ENCODE measurements at regions not wholly inside any gene's neighbourhood (a gene's known extent, or its start where the extent isn't known, plus 50 kb on each side); places are given as distances from the start of the nearest gene placed in this dataset.

DNA sequence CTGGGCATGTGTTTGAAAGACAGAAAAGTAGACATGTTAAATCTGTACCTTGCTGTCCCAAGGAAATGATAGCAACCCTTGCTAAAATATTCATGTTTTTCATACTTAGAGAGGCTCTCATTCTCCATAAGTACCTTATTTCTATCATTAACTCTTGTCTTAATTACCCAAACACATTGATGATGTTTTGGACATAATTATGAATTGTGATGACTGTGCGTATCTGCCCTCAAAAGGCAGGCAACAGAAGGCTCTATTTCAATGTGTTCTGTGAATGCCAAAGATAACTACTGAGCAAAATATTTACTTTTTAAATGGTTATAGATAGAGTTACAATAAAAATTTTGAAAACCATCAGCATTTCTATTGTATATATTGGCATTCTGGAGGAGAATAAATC lies 1263.8 kb downstream of the ZPLD1 start:
- no peak for TF ChIP-seq POLR2AphosphoS5 (IDR thresholded peaks at IDR 0.05; ENCODE audit: insufficient read depth in 1 of 2, low read depth in 1 of 2)
- TF ChIP-seq, protein P1, sequence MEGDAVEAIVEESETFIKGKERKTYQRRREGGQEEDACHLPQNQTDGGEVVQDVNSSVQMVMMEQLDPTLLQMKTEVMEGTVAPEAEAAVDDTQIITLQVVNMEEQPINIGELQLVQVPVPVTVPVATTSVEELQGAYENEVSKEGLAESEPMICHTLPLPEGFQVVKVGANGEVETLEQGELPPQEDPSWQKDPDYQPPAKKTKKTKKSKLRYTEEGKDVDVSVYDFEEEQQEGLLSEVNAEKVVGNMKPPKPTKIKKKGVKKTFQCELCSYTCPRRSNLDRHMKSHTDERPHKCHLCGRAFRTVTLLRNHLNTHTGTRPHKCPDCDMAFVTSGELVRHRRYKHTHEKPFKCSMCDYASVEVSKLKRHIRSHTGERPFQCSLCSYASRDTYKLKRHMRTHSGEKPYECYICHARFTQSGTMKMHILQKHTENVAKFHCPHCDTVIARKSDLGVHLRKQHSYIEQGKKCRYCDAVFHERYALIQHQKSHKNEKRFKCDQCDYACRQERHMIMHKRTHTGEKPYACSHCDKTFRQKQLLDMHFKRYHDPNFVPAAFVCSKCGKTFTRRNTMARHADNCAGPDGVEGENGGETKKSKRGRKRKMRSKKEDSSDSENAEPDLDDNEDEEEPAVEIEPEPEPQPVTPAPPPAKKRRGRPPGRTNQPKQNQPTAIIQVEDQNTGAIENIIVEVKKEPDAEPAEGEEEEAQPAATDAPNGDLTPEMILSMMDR (IDR thresholded peaks at IDR 0.05), result no peak
- no peak for TF ChIP-seq POLR2A (IDR thresholded peaks at IDR 0.05)
- H3K4me3 ChIP-seq, result no peak overlapping the region
- H3K27ac ChIP-seq, result no peak overlapping the region
- intact Hi-C loops (cut with DNase I), result no loop called here
- H3K9me3 ChIP-seq, result no peaks in the 10 kb centered on the region
- H3K36me3 ChIP-seq, result no peaks in the 10 kb centered on the region
- H3K4me1 ChIP-seq, result no peaks in the 10 kb centered on the region
- H3K27me3 ChIP-seq, result no peaks in the 10 kb centered on the region
- no peak for DNase-seq (ENCODE audit: extremely low spot score in 2 of 2)

DNA sequence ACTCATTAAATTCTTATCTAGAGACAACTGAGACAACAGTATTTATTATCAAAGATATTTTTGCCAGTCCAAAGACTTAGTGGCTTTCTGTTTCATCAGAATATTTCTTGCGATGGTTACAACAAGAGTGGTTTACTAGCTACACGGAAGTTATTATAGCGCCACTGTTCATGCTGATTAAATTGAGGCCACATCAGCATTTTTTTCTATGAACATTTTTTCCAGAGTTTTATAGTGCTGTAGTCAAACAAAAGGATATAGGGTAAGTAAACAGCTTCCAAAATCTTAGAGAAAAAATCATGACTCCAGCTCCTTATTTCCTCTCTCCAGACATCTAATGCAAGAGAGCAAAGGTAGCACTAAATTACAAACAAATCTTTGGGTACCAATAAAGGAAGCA lies 1264.4 kb downstream of the ZPLD1 start:
- Histone ChIP-seq H3K27me3 (no peaks in the 10 kb centered on the region), H3K9me3 (no peaks in the 10 kb centered on the region), H3K4me3 (no peak overlapping the region), H3K27ac (no peak overlapping the region), H3K4me1 (no peaks in the 10 kb centered on the region), H3K36me3 (no peaks in the 10 kb centered on the region)
- TF ChIP-seq POLR2A (IDR thresholded peaks at IDR 0.05) (no peak), POLR2AphosphoS5 (IDR thresholded peaks at IDR 0.05; ENCODE audit: insufficient read depth in 1 of 2, low read depth in 1 of 2) (no peak)
- TF ChIP-seq, protein P1 (IDR thresholded peaks at IDR 0.05), result no peak
- intact Hi-C loops (cut with DNase I), result no loop called here
- DNase-seq (ENCODE audit: extremely low spot score in 2 of 2), result no peak

DNA sequence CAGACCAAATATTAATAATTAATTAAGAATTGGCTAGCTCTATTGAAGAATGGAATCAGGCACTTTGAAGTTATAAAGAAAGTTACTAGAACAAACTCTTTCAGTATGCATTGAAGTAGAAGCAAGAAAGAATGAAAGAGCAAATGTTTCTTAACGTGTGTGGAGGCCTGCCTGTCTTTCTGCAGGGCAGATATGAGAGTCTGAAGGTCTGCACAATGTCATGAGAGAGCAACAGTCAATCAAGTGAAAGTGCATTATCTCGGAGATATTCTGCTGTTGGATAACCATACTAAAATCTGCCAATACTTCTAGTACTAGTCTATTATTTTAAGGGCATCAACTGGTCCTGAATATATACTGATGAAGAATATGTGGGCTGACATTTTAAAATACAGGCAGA lies 1270.8 kb downstream of the ZPLD1 start:
- no peak for DNase-seq (ENCODE audit: extremely low spot score in 2 of 2)
- no peaks in the 10 kb centered on the region for H3K36me3 ChIP-seq
- H3K4me3 ChIP-seq, result no peak overlapping the region
- no peak for TF ChIP-seq POLR2AphosphoS5 (IDR thresholded peaks at IDR 0.05; ENCODE audit: insufficient read depth in 1 of 2, low read depth in 1 of 2)
- TF ChIP-seq, protein P1 (IDR thresholded peaks at IDR 0.05), result no peak
- TF ChIP-seq POLR2A (IDR thresholded peaks at IDR 0.05), result no peak
- H3K27ac ChIP-seq, result no peak overlapping the region
- H3K4me1 ChIP-seq, result no peaks in the 10 kb centered on the region
- no peaks in the 10 kb centered on the region for H3K9me3 ChIP-seq
- intact Hi-C loops (cut with DNase I), result no loop called here
- H3K27me3 ChIP-seq, result no peaks in the 10 kb centered on the region

DNA sequence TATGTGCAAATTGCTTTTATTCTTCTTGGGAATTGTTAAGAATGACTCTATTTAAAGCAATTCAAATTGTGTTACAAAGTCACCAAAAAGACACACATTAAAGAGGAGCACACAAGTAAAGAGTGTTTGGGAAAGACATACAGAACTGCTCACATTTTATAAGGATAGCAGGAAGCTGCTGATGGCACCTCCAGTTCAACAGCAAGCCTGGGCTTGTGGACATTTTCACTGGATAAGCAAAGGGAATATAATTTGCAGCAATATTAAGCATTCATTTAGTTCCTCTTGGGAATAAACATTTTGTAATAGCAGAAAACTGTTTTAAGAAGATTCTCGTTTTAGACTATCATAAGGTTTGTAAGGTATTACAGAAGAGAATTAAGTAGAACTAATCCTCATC lies 1271.9 kb downstream of the ZPLD1 start:
- TF ChIP-seq, protein P1 (IDR thresholded peaks at IDR 0.05), result no peak
- TF ChIP-seq POLR2A (IDR thresholded peaks at IDR 0.05), result no peak
- no peak for TF ChIP-seq POLR2AphosphoS5 (IDR thresholded peaks at IDR 0.05; ENCODE audit: insufficient read depth in 1 of 2, low read depth in 1 of 2)
- DNase-seq (ENCODE audit: extremely low spot score in 2 of 2), result no peak
- Histone ChIP-seq H3K27me3 (no peaks in the 10 kb centered on the region), H3K9me3 (no peaks in the 10 kb centered on the region), H3K36me3 (no peaks in the 10 kb centered on the region), H3K4me1 (no peaks in the 10 kb centered on the region), H3K4me3 (no peak overlapping the region), H3K27ac (no peak overlapping the region)
- intact Hi-C loops (cut with DNase I), result no loop called here

DNA sequence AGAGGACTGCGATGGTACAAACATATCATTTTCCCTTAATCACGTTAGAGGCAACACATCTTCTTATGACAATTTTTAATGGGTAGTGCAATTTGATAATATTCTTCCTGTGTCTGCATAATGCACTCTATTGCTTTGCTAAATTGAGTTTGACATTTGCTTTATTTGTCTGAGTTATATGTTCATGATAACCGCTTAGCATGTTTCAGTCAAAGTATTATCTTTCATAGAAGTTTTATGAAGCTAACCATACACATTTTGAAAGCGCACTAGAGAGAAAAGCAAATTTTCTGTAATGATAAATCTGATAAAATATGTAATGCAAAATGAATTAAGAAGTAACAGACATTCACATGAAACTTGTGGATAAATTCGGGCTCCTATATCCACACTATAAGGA lies 1276.9 kb downstream of the ZPLD1 start:
- no peak overlapping the region for H3K4me3 ChIP-seq
- H3K27ac ChIP-seq, result no peak overlapping the region
- no peaks in the 10 kb centered on the region for H3K9me3 ChIP-seq
- TF ChIP-seq, protein P1 (IDR thresholded peaks at IDR 0.05), result no peak
- no peak for TF ChIP-seq POLR2AphosphoS5 (IDR thresholded peaks at IDR 0.05; ENCODE audit: insufficient read depth in 1 of 2, low read depth in 1 of 2)
- TF ChIP-seq POLR2A (IDR thresholded peaks at IDR 0.05), result no peak
- H3K27me3 ChIP-seq, result no peaks in the 10 kb centered on the region
- intact Hi-C loops (cut with DNase I), result no loop called here
- no peak for DNase-seq (ENCODE audit: extremely low spot score in 2 of 2)
- no peaks in the 10 kb centered on the region for H3K36me3 ChIP-seq
- no peaks in the 10 kb centered on the region for H3K4me1 ChIP-seq
